Fibroblast of the aortic adventitia (primary cell): ENCODE measurements at regions not wholly inside any gene's neighbourhood (a gene's known extent, or its start where the extent isn't known, plus 50 kb on each side); places are given as distances from the start of the nearest gene placed in this dataset.

Experiments
- DNase-seq: peaks from one replicate; pipeline ENCODE4 v3.0.0-alpha.2; 2010; ENCODE audit warnings: low read depth
- H3K4me3 ChIP-seq: 2 replicates; pipeline ENCODE4 v1.5.1; 2011; ENCODE audit warnings: low read depth, mild to moderate bottlenecking, control low read depth, low read length, moderate library complexity
- TF ChIP-seq, protein P1 (sequence below): IDR thresholded peaks from 2 replicates; pipeline ENCODE4 v1.5.1; 2011; ENCODE audit warnings: mild to moderate bottlenecking, low read length, control low read depth, inconsistent platforms; ENCODE audit not compliant: insufficient read depth

DNA sequence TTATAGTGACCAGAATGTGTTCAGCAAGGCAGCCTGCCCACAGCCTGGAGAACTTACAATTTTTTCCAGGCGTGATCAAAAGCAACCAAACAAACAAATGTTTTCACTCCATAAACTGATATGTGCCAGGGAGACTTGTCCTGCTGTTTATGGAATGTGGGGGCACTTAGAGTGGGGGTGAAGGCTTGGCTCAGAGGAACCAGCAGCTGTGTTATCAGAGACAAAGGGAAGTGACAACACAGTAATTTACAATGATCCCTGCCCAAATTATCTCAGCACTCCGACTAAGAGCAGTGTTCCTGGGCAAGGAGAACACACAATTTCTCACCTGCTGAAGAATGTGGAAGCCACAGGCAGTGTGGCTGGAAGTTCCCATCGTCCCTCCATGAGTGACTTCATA lies 429.1 kb upstream of the IRX4 start:
- TF ChIP-seq, protein P1, sequence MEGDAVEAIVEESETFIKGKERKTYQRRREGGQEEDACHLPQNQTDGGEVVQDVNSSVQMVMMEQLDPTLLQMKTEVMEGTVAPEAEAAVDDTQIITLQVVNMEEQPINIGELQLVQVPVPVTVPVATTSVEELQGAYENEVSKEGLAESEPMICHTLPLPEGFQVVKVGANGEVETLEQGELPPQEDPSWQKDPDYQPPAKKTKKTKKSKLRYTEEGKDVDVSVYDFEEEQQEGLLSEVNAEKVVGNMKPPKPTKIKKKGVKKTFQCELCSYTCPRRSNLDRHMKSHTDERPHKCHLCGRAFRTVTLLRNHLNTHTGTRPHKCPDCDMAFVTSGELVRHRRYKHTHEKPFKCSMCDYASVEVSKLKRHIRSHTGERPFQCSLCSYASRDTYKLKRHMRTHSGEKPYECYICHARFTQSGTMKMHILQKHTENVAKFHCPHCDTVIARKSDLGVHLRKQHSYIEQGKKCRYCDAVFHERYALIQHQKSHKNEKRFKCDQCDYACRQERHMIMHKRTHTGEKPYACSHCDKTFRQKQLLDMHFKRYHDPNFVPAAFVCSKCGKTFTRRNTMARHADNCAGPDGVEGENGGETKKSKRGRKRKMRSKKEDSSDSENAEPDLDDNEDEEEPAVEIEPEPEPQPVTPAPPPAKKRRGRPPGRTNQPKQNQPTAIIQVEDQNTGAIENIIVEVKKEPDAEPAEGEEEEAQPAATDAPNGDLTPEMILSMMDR = no peak
- DNase-seq = no peak
- H3K4me3 ChIP-seq = no peak overlapping the region

DNA sequence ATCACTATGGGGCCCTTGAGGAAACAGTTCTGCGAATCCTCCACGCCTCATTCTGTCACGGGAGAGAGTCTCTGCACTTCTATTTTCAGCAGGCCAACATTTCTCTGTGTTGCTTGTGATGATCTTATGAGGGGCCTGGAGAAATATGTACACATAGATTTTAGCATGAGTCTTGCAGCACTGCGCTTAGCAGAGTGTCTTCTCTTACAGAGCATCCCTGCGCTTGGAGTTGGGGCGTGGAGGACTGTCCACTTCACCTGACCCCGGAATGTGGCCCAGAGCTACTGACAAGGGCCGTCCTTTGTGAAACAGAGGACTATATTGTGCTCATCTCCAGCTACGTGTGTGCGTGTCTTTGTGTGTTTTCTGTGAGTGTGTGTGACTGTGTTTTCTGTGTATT lies 428.2 kb upstream of the IRX4 start:
- no peak overlapping the region for H3K4me3 ChIP-seq
- DNase-seq = no peak
- TF ChIP-seq, protein P1 = no peak

DNA sequence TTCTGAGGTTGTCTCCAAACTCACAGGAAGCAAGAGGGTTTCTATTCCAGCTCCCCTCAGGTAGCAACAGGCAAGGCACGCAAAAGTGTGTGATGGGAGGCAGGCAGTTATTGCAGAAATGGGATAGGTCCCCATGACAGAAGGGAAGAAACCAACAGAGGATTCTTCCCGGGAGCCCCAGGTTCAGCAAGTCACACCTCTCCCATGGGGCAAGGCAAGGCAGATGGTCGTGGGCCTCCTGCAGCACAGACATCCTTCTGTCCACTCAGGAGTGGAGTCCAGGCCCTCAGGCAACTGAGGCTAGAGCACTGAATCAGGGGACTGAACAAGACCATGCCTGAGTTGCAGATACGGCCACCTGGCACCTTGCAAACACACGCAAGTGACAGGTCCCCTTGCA lies 424.9 kb upstream of the IRX4 start:
- no peak for DNase-seq
- H3K4me3 ChIP-seq = no peak overlapping the region
- TF ChIP-seq, protein P1 = no peak

DNA sequence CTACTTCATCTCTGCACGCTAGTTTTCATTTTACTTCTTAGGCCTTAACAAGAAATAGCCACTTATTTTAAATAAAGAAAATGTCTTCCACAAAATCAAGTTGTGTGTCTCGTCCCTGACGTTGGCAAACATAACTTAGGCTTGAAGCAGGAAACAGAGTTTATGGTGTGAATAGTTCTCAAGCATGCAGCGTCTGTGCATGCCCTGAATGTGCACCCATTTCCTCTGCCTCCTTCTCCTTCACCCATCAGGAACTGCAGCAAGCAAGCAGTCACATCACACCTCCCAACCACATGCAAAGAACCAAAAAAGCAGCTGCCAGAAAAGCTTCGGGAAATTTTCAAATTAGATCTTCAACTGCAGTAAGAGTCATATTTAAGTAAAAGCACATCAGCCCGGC lies 424.0 kb upstream of the IRX4 start:
- no peak for DNase-seq
- H3K4me3 ChIP-seq = no peak overlapping the region
- TF ChIP-seq, protein P1 = no peak

DNA sequence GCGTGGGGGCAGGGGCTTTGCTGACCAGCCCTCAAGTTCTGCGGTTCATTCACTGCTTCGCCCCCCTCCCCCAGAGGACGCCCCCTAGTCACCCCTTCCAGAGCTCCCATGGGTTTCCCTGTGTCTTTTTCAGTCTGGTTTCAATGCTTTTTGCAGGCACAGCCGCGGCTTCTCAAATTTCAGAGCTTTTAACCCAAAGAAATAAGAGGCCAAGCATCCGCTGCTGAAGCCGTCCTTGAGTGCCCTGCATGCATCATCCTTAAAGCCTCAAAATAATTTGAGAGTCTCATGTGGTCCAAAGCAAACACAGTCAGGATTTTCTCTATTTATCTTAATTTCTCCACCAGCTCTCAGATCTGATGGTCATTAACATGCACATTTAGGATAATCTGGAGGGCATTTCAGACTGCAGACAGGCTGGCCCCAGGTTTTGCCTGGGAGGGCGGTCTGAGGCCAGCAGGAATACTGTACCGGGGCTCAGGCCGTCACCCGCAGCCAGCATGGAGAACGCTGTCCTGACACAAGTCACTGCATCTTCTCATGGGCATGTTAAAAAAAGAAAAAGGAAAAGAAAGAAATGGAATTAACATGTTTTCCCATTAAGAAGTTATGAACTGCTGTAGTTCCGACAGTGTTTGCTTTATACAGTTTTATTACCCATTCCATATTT lies 420.8 kb upstream of the IRX4 start:
- TF ChIP-seq, protein P1 = no peak
- DNase-seq = no peak
- no peak overlapping the region for H3K4me3 ChIP-seq

DNA sequence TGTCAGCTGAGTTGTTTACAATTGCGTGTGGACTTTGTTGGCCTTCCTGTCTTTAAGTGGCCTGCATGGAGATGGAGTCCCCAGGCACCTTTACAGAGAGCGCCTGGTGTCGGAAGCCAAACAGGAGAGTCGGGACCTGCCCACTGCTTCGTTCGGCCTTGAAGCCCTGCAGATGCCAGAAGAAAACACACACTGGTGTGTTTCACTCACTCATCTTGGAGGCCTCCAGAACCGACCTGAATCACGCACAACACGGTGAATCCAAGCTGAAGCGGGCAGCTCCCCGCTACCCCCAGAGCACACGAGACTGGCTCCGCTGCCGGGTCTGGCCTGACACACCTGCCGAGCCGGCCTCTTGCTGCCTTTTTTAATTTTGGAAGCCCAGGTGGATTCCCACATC lies 419.4 kb upstream of the IRX4 start:
- no peak overlapping the region for H3K4me3 ChIP-seq
- no peak for DNase-seq
- TF ChIP-seq, protein P1 = no peak
